ENCODE measurements at regions not wholly inside any gene's neighbourhood (a gene's known extent, or its start where the extent isn't known, plus 50 kb on each side); places are given as distances from the start of the nearest gene placed in this dataset.

DNA sequence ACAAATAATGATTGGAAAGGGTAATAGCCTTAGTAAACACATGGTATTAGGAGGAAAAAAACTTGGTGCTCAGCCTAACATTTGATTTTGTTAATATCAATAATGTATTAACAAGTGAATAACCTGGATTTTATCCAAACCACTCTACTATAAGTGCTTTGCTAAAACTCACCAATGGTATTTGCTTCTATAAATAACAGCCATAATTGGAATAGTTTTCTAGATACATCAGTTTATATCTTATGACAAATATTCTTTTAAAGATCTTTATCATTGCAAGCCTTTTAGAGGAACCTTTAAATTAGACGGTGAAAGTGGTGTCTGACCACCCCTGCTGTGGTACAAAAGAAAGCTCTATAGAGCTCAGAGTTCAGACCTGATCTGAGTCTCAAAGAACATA, 123.9 kb downstream of the SHOX2 start (continued):
- TF ChIP-seq, protein P1, sequence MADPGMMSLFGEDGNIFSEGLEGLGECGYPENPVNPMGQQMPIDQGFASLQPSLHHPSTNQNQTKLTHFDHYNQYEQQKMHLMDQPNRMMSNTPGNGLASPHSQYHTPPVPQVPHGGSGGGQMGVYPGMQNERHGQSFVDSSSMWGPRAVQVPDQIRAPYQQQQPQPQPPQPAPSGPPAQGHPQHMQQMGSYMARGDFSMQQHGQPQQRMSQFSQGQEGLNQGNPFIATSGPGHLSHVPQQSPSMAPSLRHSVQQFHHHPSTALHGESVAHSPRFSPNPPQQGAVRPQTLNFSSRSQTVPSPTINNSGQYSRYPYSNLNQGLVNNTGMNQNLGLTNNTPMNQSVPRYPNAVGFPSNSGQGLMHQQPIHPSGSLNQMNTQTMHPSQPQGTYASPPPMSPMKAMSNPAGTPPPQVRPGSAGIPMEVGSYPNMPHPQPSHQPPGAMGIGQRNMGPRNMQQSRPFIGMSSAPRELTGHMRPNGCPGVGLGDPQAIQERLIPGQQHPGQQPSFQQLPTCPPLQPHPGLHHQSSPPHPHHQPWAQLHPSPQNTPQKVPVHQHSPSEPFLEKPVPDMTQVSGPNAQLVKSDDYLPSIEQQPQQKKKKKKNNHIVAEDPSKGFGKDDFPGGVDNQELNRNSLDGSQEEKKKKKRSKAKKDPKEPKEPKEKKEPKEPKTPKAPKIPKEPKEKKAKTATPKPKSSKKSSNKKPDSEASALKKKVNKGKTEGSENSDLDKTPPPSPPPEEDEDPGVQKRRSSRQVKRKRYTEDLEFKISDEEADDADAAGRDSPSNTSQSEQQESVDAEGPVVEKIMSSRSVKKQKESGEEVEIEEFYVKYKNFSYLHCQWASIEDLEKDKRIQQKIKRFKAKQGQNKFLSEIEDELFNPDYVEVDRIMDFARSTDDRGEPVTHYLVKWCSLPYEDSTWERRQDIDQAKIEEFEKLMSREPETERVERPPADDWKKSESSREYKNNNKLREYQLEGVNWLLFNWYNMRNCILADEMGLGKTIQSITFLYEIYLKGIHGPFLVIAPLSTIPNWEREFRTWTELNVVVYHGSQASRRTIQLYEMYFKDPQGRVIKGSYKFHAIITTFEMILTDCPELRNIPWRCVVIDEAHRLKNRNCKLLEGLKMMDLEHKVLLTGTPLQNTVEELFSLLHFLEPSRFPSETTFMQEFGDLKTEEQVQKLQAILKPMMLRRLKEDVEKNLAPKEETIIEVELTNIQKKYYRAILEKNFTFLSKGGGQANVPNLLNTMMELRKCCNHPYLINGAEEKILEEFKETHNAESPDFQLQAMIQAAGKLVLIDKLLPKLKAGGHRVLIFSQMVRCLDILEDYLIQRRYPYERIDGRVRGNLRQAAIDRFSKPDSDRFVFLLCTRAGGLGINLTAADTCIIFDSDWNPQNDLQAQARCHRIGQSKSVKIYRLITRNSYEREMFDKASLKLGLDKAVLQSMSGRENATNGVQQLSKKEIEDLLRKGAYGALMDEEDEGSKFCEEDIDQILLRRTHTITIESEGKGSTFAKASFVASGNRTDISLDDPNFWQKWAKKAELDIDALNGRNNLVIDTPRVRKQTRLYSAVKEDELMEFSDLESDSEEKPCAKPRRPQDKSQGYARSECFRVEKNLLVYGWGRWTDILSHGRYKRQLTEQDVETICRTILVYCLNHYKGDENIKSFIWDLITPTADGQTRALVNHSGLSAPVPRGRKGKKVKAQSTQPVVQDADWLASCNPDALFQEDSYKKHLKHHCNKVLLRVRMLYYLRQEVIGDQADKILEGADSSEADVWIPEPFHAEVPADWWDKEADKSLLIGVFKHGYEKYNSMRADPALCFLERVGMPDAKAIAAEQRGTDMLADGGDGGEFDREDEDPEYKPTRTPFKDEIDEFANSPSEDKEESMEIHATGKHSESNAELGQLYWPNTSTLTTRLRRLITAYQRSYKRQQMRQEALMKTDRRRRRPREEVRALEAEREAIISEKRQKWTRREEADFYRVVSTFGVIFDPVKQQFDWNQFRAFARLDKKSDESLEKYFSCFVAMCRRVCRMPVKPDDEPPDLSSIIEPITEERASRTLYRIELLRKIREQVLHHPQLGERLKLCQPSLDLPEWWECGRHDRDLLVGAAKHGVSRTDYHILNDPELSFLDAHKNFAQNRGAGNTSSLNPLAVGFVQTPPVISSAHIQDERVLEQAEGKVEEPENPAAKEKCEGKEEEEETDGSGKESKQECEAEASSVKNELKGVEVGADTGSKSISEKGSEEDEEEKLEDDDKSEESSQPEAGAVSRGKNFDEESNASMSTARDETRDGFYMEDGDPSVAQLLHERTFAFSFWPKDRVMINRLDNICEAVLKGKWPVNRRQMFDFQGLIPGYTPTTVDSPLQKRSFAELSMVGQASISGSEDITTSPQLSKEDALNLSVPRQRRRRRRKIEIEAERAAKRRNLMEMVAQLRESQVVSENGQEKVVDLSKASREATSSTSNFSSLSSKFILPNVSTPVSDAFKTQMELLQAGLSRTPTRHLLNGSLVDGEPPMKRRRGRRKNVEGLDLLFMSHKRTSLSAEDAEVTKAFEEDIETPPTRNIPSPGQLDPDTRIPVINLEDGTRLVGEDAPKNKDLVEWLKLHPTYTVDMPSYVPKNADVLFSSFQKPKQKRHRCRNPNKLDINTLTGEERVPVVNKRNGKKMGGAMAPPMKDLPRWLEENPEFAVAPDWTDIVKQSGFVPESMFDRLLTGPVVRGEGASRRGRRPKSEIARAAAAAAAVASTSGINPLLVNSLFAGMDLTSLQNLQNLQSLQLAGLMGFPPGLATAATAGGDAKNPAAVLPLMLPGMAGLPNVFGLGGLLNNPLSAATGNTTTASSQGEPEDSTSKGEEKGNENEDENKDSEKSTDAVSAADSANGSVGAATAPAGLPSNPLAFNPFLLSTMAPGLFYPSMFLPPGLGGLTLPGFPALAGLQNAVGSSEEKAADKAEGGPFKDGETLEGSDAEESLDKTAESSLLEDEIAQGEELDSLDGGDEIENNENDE (IDR thresholded peaks at IDR 0.05; ENCODE audit: insufficient replicate concordance, low read length) = no peak
- TF ChIP-seq ASH2L (IDR thresholded peaks at IDR 0.05; ENCODE audit: low read length) = no peak
- TF ChIP-seq, protein P2, sequence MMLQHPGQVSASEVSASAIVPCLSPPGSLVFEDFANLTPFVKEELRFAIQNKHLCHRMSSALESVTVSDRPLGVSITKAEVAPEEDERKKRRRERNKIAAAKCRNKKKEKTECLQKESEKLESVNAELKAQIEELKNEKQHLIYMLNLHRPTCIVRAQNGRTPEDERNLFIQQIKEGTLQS (IDR thresholded peaks at IDR 0.05; ENCODE audit: insufficient read depth, low read depth, low read length) = no peak
- TF ChIP-seq CTBP2 (IDR thresholded peaks at IDR 0.05; ENCODE audit: borderline replicate concordance, insufficient read depth, insufficient read length, low read length) = no peak
- TF ChIP-seq CBX5 (IDR thresholded peaks at IDR 0.05; ENCODE audit: low read depth, low read length) = no peak
- TF ChIP-seq JUN (IDR thresholded peaks at IDR 0.05; ENCODE audit: low read depth, low read length) = no peak
